Thyroid gland (tissue), 4 donors: ENCODE measurements at regions not wholly inside any gene's neighbourhood (a gene's known extent, or its start where the extent isn't known, plus 50 kb on each side); places are given as distances from the start of the nearest gene placed in this dataset.

Source experiments
- DNase-seq, 2 donors: peaks; one replicate each; pipeline ENCODE4 v3.0.0-alpha.2; 2019
- H3K27ac ChIP-seq, 3 donors: fragments of 200-600 bp; sonication (generic); 1 replicate in 2 of 3; 2 replicates in 1 of 3; pipeline ENCODE4 v1.5.1; 2016 to 2019; ENCODE audit warnings: mild to moderate bottlenecking in 1 of 3, moderate library complexity in 1 of 3
- H3K27me3 ChIP-seq: fragments of 200-600 bp; sonication (generic); one replicate; pipeline ENCODE4 v1.5.1; 2019
- H3K36me3 ChIP-seq, 2 donors: fragments of 200-600 bp; sonication (generic); one replicate each; pipeline ENCODE4 v1.5.1; 2016 to 2019
- H3K4me1 ChIP-seq, 2 donors: fragments of 200-600 bp; sonication (generic); one replicate each; pipeline ENCODE4 v1.5.1; 2017 to 2019
- H3K4me3 ChIP-seq, 3 donors: fragments of 200-600 bp; sonication (generic); replicated peaks in 1 of 3; 1 replicate in 2 of 3; 2 replicates in 1 of 3; pipeline ENCODE4 v1.5.1; 2016; ENCODE audit warnings: mild to moderate bottlenecking in 1 of 3
- H3K9me3 ChIP-seq: fragments of 200-600 bp; sonication (generic); one replicate; pipeline ENCODE4 v1.5.1; 2017
- CTCF ChIP-seq, 6 experiments: fragments of 200-600 bp in 3 of 6; fragments of 450-650 bp in 3 of 6; sonication (generic) in 3 of 6; IDR thresholded peaks; one replicate each; pipeline ENCODE4 v1.5.1; 2016 to 2019; ENCODE audit warnings: antibody characterized with exemption in 6 of 6, mild to moderate bottlenecking in 2 of 6, inconsistent platforms in 1 of 6, moderate library complexity in 1 of 6
- POLR2A ChIP-seq, 2 donors: fragments of 450-650 bp; IDR thresholded peaks; one replicate each; pipeline ENCODE4 v1.6.1; 2017; ENCODE audit warnings: antibody characterized with exemption in 2 of 2, mild to moderate bottlenecking in 2 of 2, moderate library complexity in 1 of 2
- WGBS, 2 donors: methylation state at CpG; one replicate each; pipeline ENCODE4 v1.1.5; 2017; 5-methylcytosine and 5-hydroxymethylcytosine counted together
- intact Hi-C: fragments of 100-400 bp; cut with DNase I; formaldehyde crosslinking; loops from one replicate; pipeline ENCODE4 v1.15.1; 2023

GRCh38 chr1:209421978-209422680 lies 161.4 kb upstream of the CAMK1G start:
- Histone ChIP-seq H3K9me3 (no peaks in the 10 kb centered on the region), H3K27me3 (no peaks in the 10 kb centered on the region), H3K27ac (no peak overlapping the region), H3K4me3 (no peak overlapping the region), H3K36me3 (no peaks in the 10 kb centered on the region), H3K4me1 (peaks cover 6 to 14% of the 10 kb centered on the region in 2 donors)
- 64 to 69% methylated on average over 5 of the region's 5 CpGs for WGBS, 2 donors
- intact Hi-C loops: no loop called here
- TF ChIP-seq POLR2A (IDR thresholded peaks at IDR 0.05) (no peak), CTCF (IDR thresholded peaks at IDR 0.05) (no peak)
- no peak for DNase-seq

GRCh38 chr1:209425959-209426358 lies 157.6 kb upstream of the CAMK1G start:
- Histone ChIP-seq H3K4me1 (peaks cover 1 to 16% of the 10 kb centered on the region in 2 donors), H3K27me3 (no peaks in the 10 kb centered on the region), H3K4me3 (no peak overlapping the region), H3K36me3 (no peaks in the 10 kb centered on the region), H3K27ac (no peak overlapping the region), H3K9me3 (no peaks in the 10 kb centered on the region)
- intact Hi-C loops: no loop called here
- 83 to 85% methylated on average over 5 of the region's 5 CpGs for WGBS, 2 donors
- TF ChIP-seq POLR2A (IDR thresholded peaks at IDR 0.05): no peak
- no peak for TF ChIP-seq CTCF (IDR thresholded peaks at IDR 0.05)
- no peak for DNase-seq

GRCh38 chr1:209427277-209427676 lies 156.2 kb upstream of the CAMK1G start:
- DNase-seq: no peak
- TF ChIP-seq CTCF (IDR thresholded peaks at IDR 0.05): no peak
- TF ChIP-seq POLR2A (IDR thresholded peaks at IDR 0.05): no peak
- H3K4me1 ChIP-seq: peaks cover under 1 to 10% of the 10 kb centered on the region in 2 donors
- H3K27me3 ChIP-seq: no peaks in the 10 kb centered on the region
- 68 to 73% methylated on average over 7 of the region's 7 CpGs for WGBS, 2 donors
- intact Hi-C loops: no loop called here
- H3K4me3 ChIP-seq: no peak overlapping the region
- no peaks in the 10 kb centered on the region for H3K36me3 ChIP-seq
- H3K27ac ChIP-seq: no peak overlapping the region
- H3K9me3 ChIP-seq: no peaks in the 10 kb centered on the region

GRCh38 chr1:209427811-209428210 lies 155.7 kb upstream of the CAMK1G start:
- no peaks in the 10 kb centered on the region for H3K9me3 ChIP-seq
- H3K4me3 ChIP-seq: no peak overlapping the region
- intact Hi-C loops: no loop called here

More at GRCh38 chr1:209427811-209428210, 155.7 kb upstream of the CAMK1G start:
- 72 to 76% methylated on average over 9 of the region's 9 CpGs for WGBS, 2 donors
- Histone ChIP-seq H3K36me3 (no peaks in the 10 kb centered on the region), H3K27ac (no peak overlapping the region), H3K4me1 (peaks cover 5 to 15% of the 10 kb centered on the region in 2 donors), H3K27me3 (no peaks in the 10 kb centered on the region)
- no peak for DNase-seq
- TF ChIP-seq CTCF (IDR thresholded peaks at IDR 0.05) (no peak), POLR2A (IDR thresholded peaks at IDR 0.05) (no peak)
